Ishikawa (cell line): ENCODE measurements at regions not wholly inside any gene's neighbourhood (a gene's known extent, or its start where the extent isn't known, plus 50 kb on each side); places are given as distances from the start of the nearest gene placed in this dataset.

Source experiments
- CEBPB ChIP-seq: IDR thresholded peaks from 2 replicates; pipeline ENCODE4 v1.6.1; 2012
- CREB1 ChIP-seq: IDR thresholded peaks from 2 replicates; pipeline ENCODE4 v1.6.1; 2012; ENCODE audit warnings: low read depth
- EGR1 ChIP-seq: IDR thresholded peaks from 2 replicates; pipeline ENCODE4 v1.6.1; 2012
- EP300 ChIP-seq: IDR thresholded peaks from 2 replicates; pipeline ENCODE4 v1.6.1; 2012; ENCODE audit warnings: borderline replicate concordance
- RAD21 ChIP-seq: IDR thresholded peaks from 2 replicates; pipeline ENCODE4 v1.6.1; 2012; ENCODE audit warnings: low read depth
- TAF1 ChIP-seq: IDR thresholded peaks from 2 replicates; pipeline ENCODE4 v1.6.1; 2012; ENCODE audit warnings: low read depth, mild to moderate bottlenecking
- TEAD4 ChIP-seq: IDR thresholded peaks from 2 replicates; pipeline ENCODE4 v1.6.1; 2012
- YY1 ChIP-seq: IDR thresholded peaks from 2 replicates; pipeline ENCODE4 v1.6.1; 2012; ENCODE audit warnings: low read depth
- ZBTB7A ChIP-seq: IDR thresholded peaks from 2 replicates; pipeline ENCODE4 v1.6.1; 2012; ENCODE audit warnings: low read depth
- TF ChIP-seq, protein P1 (sequence below): IDR thresholded peaks from 2 replicates; pipeline ENCODE4 v1.6.1; 2012
- TF ChIP-seq, protein P2 (sequence below): IDR thresholded peaks from 2 replicates; pipeline ENCODE4 v1.6.1; 2012; ENCODE audit warnings: low read depth, mild to moderate bottlenecking

DNA sequence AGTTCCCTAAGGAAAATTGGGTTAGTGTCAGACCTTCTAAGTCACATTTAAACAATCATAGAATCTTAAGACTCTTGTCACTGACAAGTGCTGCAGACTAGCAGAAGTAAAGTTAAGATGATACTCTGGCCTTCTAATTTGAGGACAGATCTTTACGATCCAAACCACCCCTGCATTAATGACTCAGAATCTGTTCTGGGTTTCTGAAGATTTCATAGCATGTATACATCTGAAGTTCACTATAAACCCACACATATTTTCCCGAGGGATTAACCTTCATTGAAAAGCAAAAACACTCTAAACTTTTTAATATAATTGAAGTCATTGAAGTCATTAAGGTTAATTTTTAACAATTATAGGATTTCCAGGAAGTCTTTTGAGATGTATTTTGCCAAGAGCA, 674.3 kb downstream of the IQCM start:
- TF ChIP-seq YY1 (no peak), EGR1 (no peak), CEBPB (no peak), EP300 (no peak), RAD21 (no peak), TAF1 (no peak), ZBTB7A (no peak), TEAD4 (no peak), CREB1 (no peak)
- TF ChIP-seq, protein P1, sequence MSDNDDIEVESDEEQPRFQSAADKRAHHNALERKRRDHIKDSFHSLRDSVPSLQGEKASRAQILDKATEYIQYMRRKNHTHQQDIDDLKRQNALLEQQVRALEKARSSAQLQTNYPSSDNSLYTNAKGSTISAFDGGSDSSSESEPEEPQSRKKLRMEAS: no peak
- TF ChIP-seq, protein P2, sequence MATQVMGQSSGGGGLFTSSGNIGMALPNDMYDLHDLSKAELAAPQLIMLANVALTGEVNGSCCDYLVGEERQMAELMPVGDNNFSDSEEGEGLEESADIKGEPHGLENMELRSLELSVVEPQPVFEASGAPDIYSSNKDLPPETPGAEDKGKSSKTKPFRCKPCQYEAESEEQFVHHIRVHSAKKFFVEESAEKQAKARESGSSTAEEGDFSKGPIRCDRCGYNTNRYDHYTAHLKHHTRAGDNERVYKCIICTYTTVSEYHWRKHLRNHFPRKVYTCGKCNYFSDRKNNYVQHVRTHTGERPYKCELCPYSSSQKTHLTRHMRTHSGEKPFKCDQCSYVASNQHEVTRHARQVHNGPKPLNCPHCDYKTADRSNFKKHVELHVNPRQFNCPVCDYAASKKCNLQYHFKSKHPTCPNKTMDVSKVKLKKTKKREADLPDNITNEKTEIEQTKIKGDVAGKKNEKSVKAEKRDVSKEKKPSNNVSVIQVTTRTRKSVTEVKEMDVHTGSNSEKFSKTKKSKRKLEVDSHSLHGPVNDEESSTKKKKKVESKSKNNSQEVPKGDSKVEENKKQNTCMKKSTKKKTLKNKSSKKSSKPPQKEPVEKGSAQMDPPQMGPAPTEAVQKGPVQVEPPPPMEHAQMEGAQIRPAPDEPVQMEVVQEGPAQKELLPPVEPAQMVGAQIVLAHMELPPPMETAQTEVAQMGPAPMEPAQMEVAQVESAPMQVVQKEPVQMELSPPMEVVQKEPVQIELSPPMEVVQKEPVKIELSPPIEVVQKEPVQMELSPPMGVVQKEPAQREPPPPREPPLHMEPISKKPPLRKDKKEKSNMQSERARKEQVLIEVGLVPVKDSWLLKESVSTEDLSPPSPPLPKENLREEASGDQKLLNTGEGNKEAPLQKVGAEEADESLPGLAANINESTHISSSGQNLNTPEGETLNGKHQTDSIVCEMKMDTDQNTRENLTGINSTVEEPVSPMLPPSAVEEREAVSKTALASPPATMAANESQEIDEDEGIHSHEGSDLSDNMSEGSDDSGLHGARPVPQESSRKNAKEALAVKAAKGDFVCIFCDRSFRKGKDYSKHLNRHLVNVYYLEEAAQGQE: no peak
